A549 (cell line): ENCODE measurements at regions not wholly inside any gene's neighbourhood (a gene's known extent, or its start where the extent isn't known, plus 50 kb on each side); places are given as distances from the start of the nearest gene placed in this dataset.

Experiments
- ATAC-seq, 2 experiments: fragments of 200-7000 bp in 1 of 2; fragments of >200 bp in 1 of 2; cut with Nextera tagmentation in 1 of 2; cut with Tn5 transposase in 1 of 2; 3 replicates each; pipeline versions ENCODE4 v1.8.0 to v1.9.1; 2018 to 2020; ENCODE audit warnings: mild to moderate bottlenecking in 1 of 2, moderate library complexity in 1 of 2
- CTCF ChIA-PET: fragments of 300-600 bp; sonication (Branson Sonifier 250); formaldehyde crosslinking; extraction: SDS; loops from one replicate; lab custom pipeline; 2021; ENCODE audit warnings: antibody characterized with exemption, inconsistent platforms; lab: Yijun Ruan, JAX
- POLR2A ChIA-PET: fragments of 350-600 bp; formaldehyde crosslinking; extraction: SDS; loops from one replicate; lab custom pipeline; 2021; ENCODE audit warnings: antibody characterized with exemption, inconsistent platforms; lab: Yijun Ruan, JAX
- DNase-seq, 2 experiments: peaks; one replicate each; pipeline versions ENCODE4 v3.0.0 to v3.0.0-alpha.2; 2011 to 2016; ENCODE audit warnings: low read depth in 1 of 2, low spot score in 1 of 2
- FAIRE-seq: peaks from 2 replicates; lab custom pipeline; 2011; peaks lifted over from hg19 to GRCh38; lab: Jason Lieb, UNC
- H3K27ac ChIP-seq, 2 experiments: fragments of >200 bp; sonication (Bioruptor Twin); formaldehyde crosslinking; 3 replicates each; pipeline ENCODE4 v1.5.1; 2016 to 2017
- H3K4me1 ChIP-seq: fragments of >200 bp; sonication (Bioruptor Twin); formaldehyde crosslinking; 3 replicates; pipeline ENCODE4 v1.6.1; 2016
- H3K4me2 ChIP-seq: fragments of >200 bp; sonication (Bioruptor Twin); formaldehyde crosslinking; 3 replicates; pipeline ENCODE4 v1.6.1; 2016
- H3K4me3 ChIP-seq: fragments of >200 bp; sonication (Bioruptor Twin); formaldehyde crosslinking; 3 replicates; pipeline ENCODE4 v1.5.1; 2016
- H3K9me3 ChIP-seq: fragments of >200 bp; sonication (Bioruptor Twin); formaldehyde crosslinking; 3 replicates; pipeline ENCODE4 v1.6.1; 2016
- BHLHE40 ChIP-seq: IDR thresholded peaks from 2 replicates; pipeline ENCODE4 v1.6.1; 2012; ENCODE audit warnings: low read depth, low read length, inconsistent platforms
- CBX2 ChIP-seq: fragments of 200-600 bp; sonication (generic); IDR thresholded peaks from 2 replicates; pipeline ENCODE4 v1.6.1; 2016; ENCODE audit warnings: low read depth, mild to moderate bottlenecking, borderline replicate concordance
- CBX8 ChIP-seq: fragments of 200-600 bp; sonication (generic); IDR thresholded peaks from 2 replicates; pipeline ENCODE4 v1.6.1; 2016
- CEBPB ChIP-seq, 2 experiments: fragments of >200 bp in 1 of 2; sonication (Bioruptor Twin) in 1 of 2; formaldehyde crosslinking in 1 of 2; IDR thresholded peaks; 2 replicates each; pipeline ENCODE4 v1.6.1; 2012 to 2016
- CHD4 ChIP-seq: fragments of 200-600 bp; sonication (generic); IDR thresholded peaks from 2 replicates; pipeline ENCODE4 v1.6.1; 2016; ENCODE audit warnings: antibody characterized with exemption, mild to moderate bottlenecking, borderline replicate concordance
- GATA3 ChIP-seq: IDR thresholded peaks from 2 replicates; pipeline ENCODE4 v1.6.1; 2012; ENCODE audit warnings: borderline replicate concordance
- HDAC2 ChIP-seq: fragments of 200-600 bp; sonication (generic); IDR thresholded peaks from 2 replicates; pipeline ENCODE4 v1.6.1; 2016
- HOXB13 ChIP-seq: fragments of 250-450 bp; sonication (Bioruptor Pico); IDR thresholded peaks from 2 replicates; pipeline ENCODE4 v1.5.0; 2020; ENCODE audit warnings: low read depth, mild to moderate bottlenecking, moderate library complexity
- HOXB5 ChIP-seq: fragments of 250-450 bp; sonication (Bioruptor Pico); IDR thresholded peaks from 2 replicates; pipeline ENCODE4 v1.5.0; 2020; ENCODE audit warnings: mild to moderate bottlenecking, moderate library complexity
- JUNB ChIP-seq: fragments of >200 bp; sonication (Bioruptor Twin); formaldehyde crosslinking; IDR thresholded peaks from 2 replicates; pipeline ENCODE4 v1.6.1; 2016
- MAZ ChIP-seq: fragments of 150-350 bp; IDR thresholded peaks from 2 replicates; pipeline ENCODE4 v1.6.1; 2014; ENCODE audit warnings: antibody characterized with exemption, low read depth, low read length, borderline replicate concordance
- NFE2L2 ChIP-seq: fragments of 150-350 bp; conservative IDR thresholded peaks from 2 replicates; pipeline ENCODE4 v1.6.1; 2014; ENCODE audit warnings: low read length
- PHF8 ChIP-seq: fragments of 200-600 bp; sonication (generic); IDR thresholded peaks from 2 replicates; pipeline ENCODE4 v1.6.1; 2016; ENCODE audit warnings: low read depth, mild to moderate bottlenecking, antibody characterized with exemption, moderate library complexity, borderline replicate concordance
- POLR2A ChIP-seq: IDR thresholded peaks from 2 replicates; pipeline ENCODE4 v1.6.1; 2012; ENCODE audit warnings: mild to moderate bottlenecking, low read length
- POLR2AphosphoS2 ChIP-seq: conservative IDR thresholded peaks from 2 replicates; pipeline ENCODE4 v1.6.1; 2012; ENCODE audit warnings: low read length, improper control_type of control experiment, inconsistent platforms
- SMC3 ChIP-seq: fragments of >200 bp; sonication (Bioruptor Twin); formaldehyde crosslinking; IDR thresholded peaks from 3 replicates; pipeline ENCODE4 v1.6.1; 2018; ENCODE audit warnings: inconsistent platforms
- SREBF2 ChIP-seq: fragments of 450-650 bp; IDR thresholded peaks from 2 replicates; pipeline ENCODE4 v1.6.1; 2014; ENCODE audit warnings: mild to moderate bottlenecking, moderate library complexity
- ZFP36 ChIP-seq: fragments of 450-650 bp; IDR thresholded peaks from 2 replicates; pipeline ENCODE4 v1.6.1; 2014; ENCODE audit warnings: borderline replicate concordance; ENCODE audit not compliant: partially characterized antibody
- WGBS: methylation state at CpG from one replicate; pipeline ENCODE4 v1.1.6; 2017; ENCODE audit errors: missing lambda C conversion rate; 5-methylcytosine and 5-hydroxymethylcytosine counted together
- small RNA-seq, 6 experiments: library from RNA; depleted of rRNA; stranded (forward); fragments of <200 nt; gene quantifications; one replicate each; pipeline ENCODE3, GENCODE V24; 2012
- TF ChIP-seq, protein P1 (sequence below): IDR thresholded peaks from 2 replicates; pipeline ENCODE4 v1.6.1; 2012

DNA sequence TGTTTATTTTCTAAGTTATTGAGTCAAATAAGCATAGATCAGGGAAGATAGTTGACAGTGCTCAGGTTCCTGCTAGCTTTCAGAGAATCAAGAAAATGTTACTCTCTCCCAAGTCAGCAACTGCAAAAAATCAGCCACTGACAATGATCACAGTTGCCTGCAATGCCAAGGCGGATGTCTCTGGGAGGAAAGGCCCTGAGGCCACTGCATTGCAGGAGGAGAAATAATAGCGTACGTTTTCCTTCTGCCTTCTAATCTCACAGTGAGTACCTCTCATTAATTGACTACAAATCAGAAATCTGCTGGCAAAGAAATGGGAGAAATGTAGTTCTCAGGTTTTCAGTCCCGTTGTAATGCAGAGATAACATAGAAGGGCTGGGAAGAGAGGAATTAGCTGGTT lies 54.0 kb upstream of the SPON1 start:
- FAIRE-seq, result no peak
- POLR2A ChIA-PET, result no interaction called here
- CTCF ChIA-PET, result interaction anchor here (1.1 kb wide), 1 partner anchor 344 kb away, joined by 3 read pairs; no protein-coding TSS in a partner anchor
- Histone ChIP-seq H3K4me1 (no peaks in the 10 kb centered on the region), H3K4me2 (no peak overlapping the region), H3K27ac (no peak overlapping the region), H3K4me3 (no peak overlapping the region), H3K9me3 (0 out of 3 replicates have a peak, but pooled peaks cover 5% of the 10 kb centered on the region)
- 36% methylated on average over 4 of the region's 4 CpGs for WGBS
- DNase-seq, result no peak
- no peak for TF ChIP-seq CBX2
- TF ChIP-seq JUNB, result no peak
- no peak for TF ChIP-seq ZFP36
- no peak for TF ChIP-seq HDAC2
- no peak for TF ChIP-seq POLR2A
- no peak for TF ChIP-seq CHD4
- TF ChIP-seq CBX8, result no peak
- TF ChIP-seq, protein P1, sequence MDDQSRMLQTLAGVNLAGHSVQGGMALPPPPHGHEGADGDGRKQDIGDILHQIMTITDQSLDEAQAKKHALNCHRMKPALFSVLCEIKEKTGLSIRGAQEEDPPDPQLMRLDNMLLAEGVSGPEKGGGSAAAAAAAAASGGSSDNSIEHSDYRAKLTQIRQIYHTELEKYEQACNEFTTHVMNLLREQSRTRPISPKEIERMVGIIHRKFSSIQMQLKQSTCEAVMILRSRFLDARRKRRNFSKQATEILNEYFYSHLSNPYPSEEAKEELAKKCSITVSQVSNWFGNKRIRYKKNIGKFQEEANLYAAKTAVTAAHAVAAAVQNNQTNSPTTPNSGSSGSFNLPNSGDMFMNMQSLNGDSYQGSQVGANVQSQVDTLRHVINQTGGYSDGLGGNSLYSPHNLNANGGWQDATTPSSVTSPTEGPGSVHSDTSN, result no peak
- no peak for TF ChIP-seq HOXB5
- no peak for TF ChIP-seq SREBF2
- TF ChIP-seq POLR2AphosphoS2, result no peak
- TF ChIP-seq MAZ, result no peak
- no peak for TF ChIP-seq NFE2L2
- TF ChIP-seq HOXB13 (CRISPR knock-in tag), result no peak
- no peak for TF ChIP-seq PHF8
- TF ChIP-seq SMC3, result no peak
- TF ChIP-seq GATA3, result no peak
- TF ChIP-seq BHLHE40, result no peak
- no peak for TF ChIP-seq CEBPB (IDR thresholded peaks at IDR 0.05)
- ATAC-seq, result no peak

Small RNA genes lying in the stretch of these regions (small RNA-seq; reads per million reads assigned to genes)
- 0 reads per million in 6 experiments for gene RNA5SP331
